ENCODE measurements at regions not wholly inside any gene's neighbourhood (a gene's known extent, or its start where the extent isn't known, plus 50 kb on each side); places are given as distances from the start of the nearest gene placed in this dataset.

DNA sequence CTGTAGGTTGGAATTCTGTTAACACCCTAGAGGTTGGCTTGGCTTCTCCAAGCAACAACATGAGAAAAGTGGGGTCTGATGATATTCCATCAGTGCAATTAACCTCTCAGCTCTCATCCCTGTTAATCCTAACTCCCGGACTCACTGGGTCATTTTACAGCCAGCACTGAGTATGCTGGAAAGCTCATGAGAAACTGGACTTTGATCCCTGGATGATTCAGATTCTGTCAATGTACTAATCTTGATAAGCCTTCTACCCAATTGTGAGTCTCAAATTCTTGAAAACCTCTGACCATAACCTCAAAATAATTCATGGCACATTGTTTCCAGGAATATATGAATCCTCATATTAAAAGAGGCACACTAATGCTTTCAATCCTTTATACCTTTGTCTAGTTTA is 244.3 kb upstream of the DCAF8L1 start:
- Histone ChIP-seq H4K20me1 (ENCODE audit: control insufficient read depth, insufficient read depth) (no peaks in the 10 kb centered on the region), H3K27ac (ENCODE audit: control insufficient read depth, insufficient read depth) (no peak overlapping the region), H3K79me2 (ENCODE audit: control insufficient read depth, insufficient read depth, low read length) (no peaks in the 10 kb centered on the region), H3K4me1 (ENCODE audit: control insufficient read depth, insufficient read depth, low read length) (no peaks in the 10 kb centered on the region), H3K36me3 (ENCODE audit: control insufficient read depth in 2 of 2, insufficient read depth in 2 of 2, low read length in 1 of 2) (no peaks in the 10 kb centered on the region), H3K4me3 (no peak overlapping the region), H3K27me3 (replicated peaks in 1 of 2; ENCODE audit: control insufficient read depth in 2 of 2, insufficient read depth in 2 of 2, low read length in 1 of 2) (no peaks in the 10 kb centered on the region), H3K9ac (ENCODE audit: control insufficient read depth, insufficient read depth, low read length) (no peak overlapping the region), H3K9me3 (replicated peaks; ENCODE audit: control insufficient read depth, insufficient read depth, low read length) (no peaks in the 10 kb centered on the region), H3K4me2 (ENCODE audit: control insufficient read depth, insufficient read depth) (no peak overlapping the region), H2AFZ (ENCODE audit: control insufficient read depth, low read depth, low read length) (no peak overlapping the region)
- intact Hi-C loops (cut with micrococcal nuclease; ENCODE audit: unreplicated experiment) (no loop called here), in situ Hi-C loops (cut with MboI) (no loop called here)
- ATAC-seq, result no peak
- ChIA-PET SMC1A (ENCODE audit: uncharacterized antibody, unreplicated experiment) (no interaction called here), RAD21 (ENCODE audit: unreplicated experiment) (no interaction called here), POLR2A (no interaction called here), CTCF (no interaction called here)
- FAIRE-seq, result no peak
- 0% methylated on average over 1 of the region's 1 CpG for WGBS (ENCODE audit: insufficient coverage, insufficient replicate concordance, low lambda C conversion rate, missing lambda C conversion rate)
- BruUV-seq (replicated peaks), result no TSS peak
- DNase-seq (ENCODE audit: low read depth, low spot score), result no peak
- TF ChIP-seq ZNF622 (IDR thresholded peaks at IDR 0.05) (no peak), CHD4 (IDR thresholded peaks at IDR 0.05) (no peak), CHD2 (IDR thresholded peaks at IDR 0.05; ENCODE audit: borderline replicate concordance, low read depth, low read length) (no peak), HDAC2 (IDR thresholded peaks at IDR 0.05) (no peak), MEF2B (IDR thresholded peaks at IDR 0.05; ENCODE audit: partially characterized antibody, poor library complexity, severe bottlenecking) (no peak), KDM1A (IDR thresholded peaks at IDR 0.05; ENCODE audit: borderline replicate concordance) (no peak), GATAD2B (conservative IDR thresholded peaks at IDR 0.05; ENCODE audit: low read depth) (no peak), ESRRA (IDR thresholded peaks at IDR 0.05; ENCODE audit: low read length) (no peak), CBX5 (IDR thresholded peaks at IDR 0.05; ENCODE audit: low read depth) (no peak)
- TF ChIP-seq, protein P1, sequence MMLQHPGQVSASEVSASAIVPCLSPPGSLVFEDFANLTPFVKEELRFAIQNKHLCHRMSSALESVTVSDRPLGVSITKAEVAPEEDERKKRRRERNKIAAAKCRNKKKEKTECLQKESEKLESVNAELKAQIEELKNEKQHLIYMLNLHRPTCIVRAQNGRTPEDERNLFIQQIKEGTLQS (IDR thresholded peaks at IDR 0.05; ENCODE audit: borderline replicate concordance, extremely low read depth, low read depth, low read length), result no peak
- TF ChIP-seq, protein P2, sequence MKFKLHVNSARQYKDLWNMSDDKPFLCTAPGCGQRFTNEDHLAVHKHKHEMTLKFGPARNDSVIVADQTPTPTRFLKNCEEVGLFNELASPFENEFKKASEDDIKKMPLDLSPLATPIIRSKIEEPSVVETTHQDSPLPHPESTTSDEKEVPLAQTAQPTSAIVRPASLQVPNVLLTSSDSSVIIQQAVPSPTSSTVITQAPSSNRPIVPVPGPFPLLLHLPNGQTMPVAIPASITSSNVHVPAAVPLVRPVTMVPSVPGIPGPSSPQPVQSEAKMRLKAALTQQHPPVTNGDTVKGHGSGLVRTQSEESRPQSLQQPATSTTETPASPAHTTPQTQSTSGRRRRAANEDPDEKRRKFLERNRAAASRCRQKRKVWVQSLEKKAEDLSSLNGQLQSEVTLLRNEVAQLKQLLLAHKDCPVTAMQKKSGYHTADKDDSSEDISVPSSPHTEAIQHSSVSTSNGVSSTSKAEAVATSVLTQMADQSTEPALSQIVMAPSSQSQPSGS (IDR thresholded peaks at IDR 0.05; ENCODE audit: low read length), result no peak
- TF ChIP-seq, protein P3, sequence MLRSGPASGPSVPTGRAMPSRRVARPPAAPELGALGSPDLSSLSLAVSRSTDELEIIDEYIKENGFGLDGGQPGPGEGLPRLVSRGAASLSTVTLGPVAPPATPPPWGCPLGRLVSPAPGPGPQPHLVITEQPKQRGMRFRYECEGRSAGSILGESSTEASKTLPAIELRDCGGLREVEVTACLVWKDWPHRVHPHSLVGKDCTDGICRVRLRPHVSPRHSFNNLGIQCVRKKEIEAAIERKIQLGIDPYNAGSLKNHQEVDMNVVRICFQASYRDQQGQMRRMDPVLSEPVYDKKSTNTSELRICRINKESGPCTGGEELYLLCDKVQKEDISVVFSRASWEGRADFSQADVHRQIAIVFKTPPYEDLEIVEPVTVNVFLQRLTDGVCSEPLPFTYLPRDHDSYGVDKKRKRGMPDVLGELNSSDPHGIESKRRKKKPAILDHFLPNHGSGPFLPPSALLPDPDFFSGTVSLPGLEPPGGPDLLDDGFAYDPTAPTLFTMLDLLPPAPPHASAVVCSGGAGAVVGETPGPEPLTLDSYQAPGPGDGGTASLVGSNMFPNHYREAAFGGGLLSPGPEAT (IDR thresholded peaks at IDR 0.05; ENCODE audit: low read depth), result no peak
- TF ChIP-seq, protein P4, sequence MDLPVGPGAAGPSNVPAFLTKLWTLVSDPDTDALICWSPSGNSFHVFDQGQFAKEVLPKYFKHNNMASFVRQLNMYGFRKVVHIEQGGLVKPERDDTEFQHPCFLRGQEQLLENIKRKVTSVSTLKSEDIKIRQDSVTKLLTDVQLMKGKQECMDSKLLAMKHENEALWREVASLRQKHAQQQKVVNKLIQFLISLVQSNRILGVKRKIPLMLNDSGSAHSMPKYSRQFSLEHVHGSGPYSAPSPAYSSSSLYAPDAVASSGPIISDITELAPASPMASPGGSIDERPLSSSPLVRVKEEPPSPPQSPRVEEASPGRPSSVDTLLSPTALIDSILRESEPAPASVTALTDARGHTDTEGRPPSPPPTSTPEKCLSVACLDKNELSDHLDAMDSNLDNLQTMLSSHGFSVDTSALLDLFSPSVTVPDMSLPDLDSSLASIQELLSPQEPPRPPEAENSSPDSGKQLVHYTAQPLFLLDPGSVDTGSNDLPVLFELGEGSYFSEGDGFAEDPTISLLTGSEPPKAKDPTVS (IDR thresholded peaks at IDR 0.05; ENCODE audit: low read depth, low read length), result no peak
- TF ChIP-seq, protein P5, sequence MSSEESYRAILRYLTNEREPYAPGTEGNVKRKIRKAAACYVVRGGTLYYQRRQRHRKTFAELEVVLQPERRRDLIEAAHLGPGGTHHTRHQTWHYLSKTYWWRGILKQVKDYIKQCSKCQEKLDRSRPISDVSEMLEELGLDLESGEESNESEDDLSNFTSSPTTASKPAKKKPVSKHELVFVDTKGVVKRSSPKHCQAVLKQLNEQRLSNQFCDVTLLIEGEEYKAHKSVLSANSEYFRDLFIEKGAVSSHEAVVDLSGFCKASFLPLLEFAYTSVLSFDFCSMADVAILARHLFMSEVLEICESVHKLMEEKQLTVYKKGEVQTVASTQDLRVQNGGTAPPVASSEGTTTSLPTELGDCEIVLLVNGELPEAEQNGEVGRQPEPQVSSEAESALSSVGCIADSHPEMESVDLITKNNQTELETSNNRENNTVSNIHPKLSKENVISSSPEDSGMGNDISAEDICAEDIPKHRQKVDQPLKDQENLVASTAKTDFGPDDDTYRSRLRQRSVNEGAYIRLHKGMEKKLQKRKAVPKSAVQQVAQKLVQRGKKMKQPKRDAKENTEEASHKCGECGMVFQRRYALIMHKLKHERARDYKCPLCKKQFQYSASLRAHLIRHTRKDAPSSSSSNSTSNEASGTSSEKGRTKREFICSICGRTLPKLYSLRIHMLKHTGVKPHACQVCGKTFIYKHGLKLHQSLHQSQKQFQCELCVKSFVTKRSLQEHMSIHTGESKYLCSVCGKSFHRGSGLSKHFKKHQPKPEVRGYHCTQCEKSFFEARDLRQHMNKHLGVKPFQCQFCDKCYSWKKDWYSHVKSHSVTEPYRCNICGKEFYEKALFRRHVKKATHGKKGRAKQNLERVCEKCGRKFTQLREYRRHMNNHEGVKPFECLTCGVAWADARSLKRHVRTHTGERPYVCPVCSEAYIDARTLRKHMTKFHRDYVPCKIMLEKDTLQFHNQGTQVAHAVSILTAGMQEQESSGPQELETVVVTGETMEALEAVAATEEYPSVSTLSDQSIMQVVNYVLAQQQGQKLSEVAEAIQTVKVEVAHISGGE (CRISPR knock-in tag; IDR thresholded peaks at IDR 0.05), result no peak
- TF ChIP-seq, protein P6, sequence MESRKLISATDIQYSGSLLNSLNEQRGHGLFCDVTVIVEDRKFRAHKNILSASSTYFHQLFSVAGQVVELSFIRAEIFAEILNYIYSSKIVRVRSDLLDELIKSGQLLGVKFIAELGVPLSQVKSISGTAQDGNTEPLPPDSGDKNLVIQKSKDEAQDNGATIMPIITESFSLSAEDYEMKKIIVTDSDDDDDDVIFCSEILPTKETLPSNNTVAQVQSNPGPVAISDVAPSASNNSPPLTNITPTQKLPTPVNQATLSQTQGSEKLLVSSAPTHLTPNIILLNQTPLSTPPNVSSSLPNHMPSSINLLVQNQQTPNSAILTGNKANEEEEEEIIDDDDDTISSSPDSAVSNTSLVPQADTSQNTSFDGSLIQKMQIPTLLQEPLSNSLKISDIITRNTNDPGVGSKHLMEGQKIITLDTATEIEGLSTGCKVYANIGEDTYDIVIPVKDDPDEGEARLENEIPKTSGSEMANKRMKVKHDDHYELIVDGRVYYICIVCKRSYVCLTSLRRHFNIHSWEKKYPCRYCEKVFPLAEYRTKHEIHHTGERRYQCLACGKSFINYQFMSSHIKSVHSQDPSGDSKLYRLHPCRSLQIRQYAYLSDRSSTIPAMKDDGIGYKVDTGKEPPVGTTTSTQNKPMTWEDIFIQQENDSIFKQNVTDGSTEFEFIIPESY (IDR thresholded peaks at IDR 0.05), result no peak

Data from GM12878 (cell line).